Fibroblast of lung (primary cell): ENCODE measurements at regions not wholly inside any gene's neighbourhood (a gene's known extent, or its start where the extent isn't known, plus 50 kb on each side); places are given as distances from the start of the nearest gene placed in this dataset.

Experiments used
- DNase-seq, 2 donors: peaks; one replicate each; pipeline versions ENCODE4 v3.0.0 to v3.0.0-alpha.2; 2010; ENCODE audit warnings: low read depth in 2 of 2
- H2AFZ ChIP-seq: 2 replicates; pipeline ENCODE4 v1.5.1; 2012; ENCODE audit warnings: low read length, control low read depth, inconsistent platforms
- H3K27ac ChIP-seq: 2 replicates; pipeline ENCODE4 v1.5.1; 2011; ENCODE audit warnings: low read length, control low read depth; ENCODE audit not compliant: insufficient read depth
- H3K27me3 ChIP-seq: 2 replicates; pipeline ENCODE4 v1.5.1; 2011; ENCODE audit warnings: mild to moderate bottlenecking, low read length; ENCODE audit not compliant: control insufficient read depth, insufficient read depth
- H3K36me3 ChIP-seq: 2 replicates; pipeline ENCODE4 v1.5.1; 2011; ENCODE audit warnings: low read length; ENCODE audit not compliant: control insufficient read depth, insufficient read depth
- H3K4me1 ChIP-seq: 2 replicates; pipeline ENCODE4 v1.5.1; 2011; ENCODE audit warnings: low read length; ENCODE audit not compliant: control insufficient read depth, insufficient read depth; ENCODE audit errors: extremely low read depth
- H3K4me2 ChIP-seq: 2 replicates; pipeline ENCODE4 v1.5.1; 2011; ENCODE audit warnings: low read length, control low read depth; ENCODE audit not compliant: insufficient read depth; ENCODE audit errors: extremely low read depth
- H3K4me3 ChIP-seq, 4 experiments: fragments of 200-600 bp in 1 of 4; sonication (generic) in 1 of 4; replicated peaks in 1 of 4; 2 replicates each; pipeline ENCODE4 v1.5.1; 2011 to 2016; ENCODE audit warnings: low read length in 4 of 4, low read depth in 3 of 4, mild to moderate bottlenecking in 3 of 4, control low read depth in 2 of 4, inconsistent platforms in 1 of 4, mixed read lengths in 1 of 4; ENCODE audit not compliant: insufficient read depth in 1 of 4; ENCODE audit errors: control extremely low read depth in 1 of 4
- H3K79me2 ChIP-seq: 2 replicates; pipeline ENCODE4 v1.5.1; 2012; ENCODE audit warnings: mild to moderate bottlenecking, low read length, inconsistent platforms; ENCODE audit not compliant: control insufficient read depth, insufficient read depth
- H3K9ac ChIP-seq: 2 replicates; pipeline ENCODE4 v1.5.1; 2011; ENCODE audit warnings: mild to moderate bottlenecking, low read length, control low read depth; ENCODE audit not compliant: insufficient read depth
- H3K9me3 ChIP-seq: 2 replicates; pipeline ENCODE4 v1.5.1; 2012; ENCODE audit warnings: low read depth, low read length; ENCODE audit not compliant: control insufficient read depth, insufficient read depth
- H4K20me1 ChIP-seq: 2 replicates; pipeline ENCODE4 v1.5.1; 2011; ENCODE audit warnings: low read length; ENCODE audit not compliant: control insufficient read depth, insufficient read depth; ENCODE audit errors: extremely low read depth
- EZH2 ChIP-seq: IDR thresholded peaks from 2 replicates; pipeline ENCODE4 v1.5.1; 2012; ENCODE audit warnings: low read length, control low read depth, mild to moderate bottlenecking; ENCODE audit errors: missing control alignments
- TF ChIP-seq, protein P1 (sequence below), 2 donors: IDR thresholded peaks in 1 of 2; conservative IDR thresholded peaks in 1 of 2; 1 replicate in 1 of 2; 2 replicates in 1 of 2; pipeline ENCODE4 v1.5.1; 2011 to 2012; ENCODE audit warnings: low read length in 2 of 2, control low read depth in 1 of 2, inconsistent platforms in 1 of 2, low read depth in 1 of 2, mild to moderate bottlenecking in 1 of 2

DNA sequence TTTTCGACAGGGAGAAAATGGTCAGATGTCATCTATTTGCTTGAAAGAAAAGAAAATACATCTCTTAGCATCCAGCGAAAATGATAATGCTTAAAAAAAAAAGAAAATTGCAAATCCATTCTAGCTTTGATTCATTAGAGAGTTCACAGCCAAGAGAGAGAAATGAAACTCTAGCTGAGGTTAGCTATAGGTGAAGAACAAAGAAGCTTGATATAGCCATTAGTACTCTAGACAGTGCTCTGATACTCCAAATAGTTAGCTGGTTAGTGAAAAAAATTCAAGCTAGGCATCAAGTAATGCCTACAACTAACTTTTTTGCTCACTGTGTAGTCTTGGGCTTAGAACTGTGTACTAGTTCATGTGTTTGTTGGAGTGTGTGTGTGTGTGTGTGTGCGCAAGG is 721.6 kb upstream of the SOX9 start:
- no peaks in the 10 kb centered on the region for H3K9me3 ChIP-seq
- H3K4me3 ChIP-seq: no peak overlapping the region
- no peak overlapping the region for H2AFZ ChIP-seq
- no peak for DNase-seq
- H3K4me2 ChIP-seq: no peak overlapping the region
- no peak for TF ChIP-seq EZH2
- H3K4me1 ChIP-seq: no peaks in the 10 kb centered on the region
- no peaks in the 10 kb centered on the region for H3K27me3 ChIP-seq
- H3K79me2 ChIP-seq: no peaks in the 10 kb centered on the region
- no peaks in the 10 kb centered on the region for H3K36me3 ChIP-seq
- H3K27ac ChIP-seq: no peak overlapping the region
- H3K9ac ChIP-seq: no peak overlapping the region
- no peaks in the 10 kb centered on the region for H4K20me1 ChIP-seq

DNA sequence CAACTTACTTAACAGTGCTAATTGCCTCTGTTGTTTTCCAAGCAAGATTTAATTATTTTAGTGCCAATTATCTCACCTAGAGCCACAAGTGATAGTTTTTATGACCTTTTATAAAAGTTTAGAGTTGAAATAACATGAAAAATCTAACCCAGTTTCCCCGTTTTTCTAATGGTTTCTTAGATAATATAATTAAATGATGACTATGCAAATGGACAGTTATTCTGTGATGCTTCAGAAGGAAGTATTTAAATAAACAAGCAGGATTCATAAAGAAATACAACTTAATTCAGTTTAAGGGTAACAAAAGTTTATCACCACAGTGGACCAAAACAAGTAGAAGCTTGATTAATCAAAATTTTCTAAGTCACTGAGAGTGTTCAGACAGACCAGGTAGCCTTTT is 721.2 kb upstream of the SOX9 start:
- Histone ChIP-seq H3K9ac (no peak overlapping the region), H3K4me2 (no peak overlapping the region), H3K9me3 (no peaks in the 10 kb centered on the region), H3K36me3 (no peaks in the 10 kb centered on the region), H2AFZ (no peak overlapping the region), H3K4me3 (no peak overlapping the region), H3K4me1 (no peaks in the 10 kb centered on the region), H4K20me1 (no peaks in the 10 kb centered on the region), H3K79me2 (no peaks in the 10 kb centered on the region), H3K27me3 (no peaks in the 10 kb centered on the region), H3K27ac (no peak overlapping the region)
- no peak for DNase-seq
- TF ChIP-seq, protein P1, sequence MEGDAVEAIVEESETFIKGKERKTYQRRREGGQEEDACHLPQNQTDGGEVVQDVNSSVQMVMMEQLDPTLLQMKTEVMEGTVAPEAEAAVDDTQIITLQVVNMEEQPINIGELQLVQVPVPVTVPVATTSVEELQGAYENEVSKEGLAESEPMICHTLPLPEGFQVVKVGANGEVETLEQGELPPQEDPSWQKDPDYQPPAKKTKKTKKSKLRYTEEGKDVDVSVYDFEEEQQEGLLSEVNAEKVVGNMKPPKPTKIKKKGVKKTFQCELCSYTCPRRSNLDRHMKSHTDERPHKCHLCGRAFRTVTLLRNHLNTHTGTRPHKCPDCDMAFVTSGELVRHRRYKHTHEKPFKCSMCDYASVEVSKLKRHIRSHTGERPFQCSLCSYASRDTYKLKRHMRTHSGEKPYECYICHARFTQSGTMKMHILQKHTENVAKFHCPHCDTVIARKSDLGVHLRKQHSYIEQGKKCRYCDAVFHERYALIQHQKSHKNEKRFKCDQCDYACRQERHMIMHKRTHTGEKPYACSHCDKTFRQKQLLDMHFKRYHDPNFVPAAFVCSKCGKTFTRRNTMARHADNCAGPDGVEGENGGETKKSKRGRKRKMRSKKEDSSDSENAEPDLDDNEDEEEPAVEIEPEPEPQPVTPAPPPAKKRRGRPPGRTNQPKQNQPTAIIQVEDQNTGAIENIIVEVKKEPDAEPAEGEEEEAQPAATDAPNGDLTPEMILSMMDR (conservative IDR thresholded peaks at IDR 0.05 in 1 of 2, IDR thresholded peaks at IDR 0.05 in 1 of 2; ENCODE audit: low read depth in 1 of 2, low read length in 2 of 2): no peak

DNA sequence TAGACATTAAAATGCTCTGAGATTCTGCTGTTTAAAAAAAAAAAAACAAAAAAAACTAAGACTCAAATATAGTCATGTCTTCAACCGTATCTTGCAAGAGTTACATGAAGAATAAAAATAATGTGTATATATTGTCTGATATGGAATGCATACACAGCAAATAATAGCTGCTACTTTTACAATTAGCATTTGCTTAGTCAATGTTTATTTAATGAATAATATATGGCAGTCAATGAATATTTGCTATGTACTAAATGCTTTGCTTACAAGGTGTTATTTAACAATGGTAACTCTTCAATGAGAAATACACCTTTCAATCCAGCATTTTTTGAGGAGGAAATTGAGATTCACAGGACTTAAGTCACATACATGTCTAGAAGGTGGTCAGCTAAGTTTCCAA is 718.8 kb upstream of the SOX9 start:
- H2AFZ ChIP-seq: no peak overlapping the region
- no peak for DNase-seq
- TF ChIP-seq, protein P1 (conservative IDR thresholded peaks at IDR 0.05 in 1 of 2, IDR thresholded peaks at IDR 0.05 in 1 of 2; ENCODE audit: low read depth in 1 of 2, low read length in 2 of 2): no peak
- TF ChIP-seq EZH2: no peak
- no peak overlapping the region for H3K9ac ChIP-seq
- H3K4me3 ChIP-seq: no peak overlapping the region
- no peaks in the 10 kb centered on the region for H3K79me2 ChIP-seq
- H3K27me3 ChIP-seq: no peaks in the 10 kb centered on the region
- no peaks in the 10 kb centered on the region for H3K4me1 ChIP-seq
- no peaks in the 10 kb centered on the region for H4K20me1 ChIP-seq
- no peaks in the 10 kb centered on the region for H3K36me3 ChIP-seq
- no peak overlapping the region for H3K27ac ChIP-seq
- H3K9me3 ChIP-seq: no peaks in the 10 kb centered on the region
- no peak overlapping the region for H3K4me2 ChIP-seq

DNA sequence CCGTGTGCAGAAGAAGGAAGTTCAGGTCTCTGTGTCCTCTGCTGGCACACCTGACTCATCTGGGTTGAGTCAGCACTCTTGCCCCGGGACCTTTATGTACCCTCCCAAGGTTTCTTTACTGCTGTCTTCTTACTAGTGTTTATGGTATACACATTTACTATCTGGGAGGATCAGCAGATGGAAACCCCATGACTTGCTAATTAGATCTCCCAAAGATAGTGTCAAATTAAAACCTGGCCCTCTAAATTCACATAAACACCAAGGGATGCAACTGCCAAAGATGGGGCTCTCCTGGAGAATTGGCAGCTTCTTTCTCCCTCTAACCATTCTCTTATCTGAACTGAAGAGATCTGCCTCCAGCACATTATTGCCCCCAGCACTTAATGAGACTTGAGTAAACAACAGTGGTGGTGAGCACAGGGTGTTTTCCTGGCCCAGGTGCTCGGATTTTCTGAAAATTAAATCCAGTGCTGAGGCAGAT is 718.1 kb upstream of the SOX9 start:
- TF ChIP-seq EZH2: no peak
- TF ChIP-seq, protein P1 (conservative IDR thresholded peaks at IDR 0.05 in 1 of 2, IDR thresholded peaks at IDR 0.05 in 1 of 2; ENCODE audit: low read depth in 1 of 2, low read length in 2 of 2): no peak
- Histone ChIP-seq H3K27me3 (no peaks in the 10 kb centered on the region), H3K27ac (no peak overlapping the region), H3K4me1 (no peaks in the 10 kb centered on the region), H2AFZ (no peak overlapping the region), H3K4me3 (no peak overlapping the region), H3K36me3 (no peaks in the 10 kb centered on the region), H3K9me3 (no peaks in the 10 kb centered on the region), H3K4me2 (no peak overlapping the region), H3K9ac (no peak overlapping the region), H3K79me2 (no peaks in the 10 kb centered on the region), H4K20me1 (no peaks in the 10 kb centered on the region)
- no peak for DNase-seq
